ENCODE measurements at regions not wholly inside any gene's neighbourhood (a gene's known extent, or its start where the extent isn't known, plus 50 kb on each side); places are given as distances from the start of the nearest gene placed in this dataset.
A peak's percentile ranks its signal among the peaks of the same experiment; 100 is the strongest.

- H4K91ac ChIP-seq (ENCODE audit: low read depth, low read length): no peak overlapping the region
These were observed 233.1 kb downstream of the GADD45G start for GRCh38 chr9:89837934-89838310.

GRCh38 chr9:89838621-89839020 is 233.8 kb downstream of the GADD45G start:
- H4K12ac ChIP-seq (ENCODE audit: low read depth, low read length): no peak overlapping the region
- H3K18ac ChIP-seq (ENCODE audit: low read length): no peak overlapping the region
- H3K9me3 ChIP-seq (ENCODE audit: insufficient read depth, low read depth, low read length): no peaks in the 10 kb centered on the region
- H3K27me3 ChIP-seq (ENCODE audit: insufficient read depth, low read length): no peaks in the 10 kb centered on the region
- H4K91ac ChIP-seq (ENCODE audit: low read depth, low read length): no peak overlapping the region
- no peak overlapping the region for H4K8ac ChIP-seq (ENCODE audit: low read depth, low read length)
- no peaks in the 10 kb centered on the region for H3K79me2 ChIP-seq (ENCODE audit: control insufficient read depth, insufficient read depth, low read length, poor library complexity)
- H2BK5ac ChIP-seq (ENCODE audit: low read depth, low read length, poor library complexity): no peak overlapping the region
- H3K9ac ChIP-seq (ENCODE audit: low read length): no peak overlapping the region
- no peak overlapping the region for H3K27ac ChIP-seq (ENCODE audit: low read depth, low read length)
- H3K4me3 ChIP-seq (ENCODE audit: low read depth, low read length): no peak overlapping the region
- H3K23ac ChIP-seq (ENCODE audit: low read length): no peak overlapping the region
- no peaks in the 10 kb centered on the region for H3K36me3 ChIP-seq (ENCODE audit: control insufficient read depth in 1 of 2, insufficient read depth in 2 of 2, low read length in 2 of 2)
- H2BK120ac ChIP-seq (ENCODE audit: insufficient read depth, low read length, poor library complexity): no peak overlapping the region
- H3K79me1 ChIP-seq (ENCODE audit: low read length): peaks cover 3% of the 10 kb centered on the region
- H3K4me1 ChIP-seq (ENCODE audit: control insufficient read depth in 1 of 2, insufficient read depth in 2 of 2, low read length in 2 of 2): peaks cover 10 to 13% of the 10 kb centered on the region in 2 experiments
- H2AK5ac ChIP-seq (ENCODE audit: low read length): no peak overlapping the region
- DNase-seq: no peak
- peak overlapping the region; percentile 35 for H2BK12ac ChIP-seq (ENCODE audit: low read length)
- no CpG with 5 or more reads among the region's 6 CpGs for WGBS (ENCODE audit: extremely low coverage, insufficient coverage, insufficient read length)
- H3K14ac ChIP-seq (ENCODE audit: low read length): no peak overlapping the region
- H2AFZ ChIP-seq (ENCODE audit: insufficient read depth, low read length, poor library complexity): no peak overlapping the region
- H3K4ac ChIP-seq (ENCODE audit: low read depth, low read length): no peak overlapping the region
- no peak overlapping the region for H3K4me2 ChIP-seq (ENCODE audit: low read length)

More at GRCh38 chr9:89837934-89838310, 233.1 kb downstream of the GADD45G start:
- Histone ChIP-seq H3K14ac (ENCODE audit: low read length) (no peak overlapping the region), H2AK5ac (ENCODE audit: low read length) (no peak overlapping the region), H2BK5ac (ENCODE audit: low read depth, low read length, poor library complexity) (no peak overlapping the region), H3K4ac (ENCODE audit: low read depth, low read length) (no peak overlapping the region), H2BK12ac (ENCODE audit: low read length) (no peak overlapping the region), H3K27ac (ENCODE audit: low read depth, low read length) (no peak overlapping the region), H2BK120ac (ENCODE audit: insufficient read depth, low read length, poor library complexity) (no peak overlapping the region), H3K9ac (ENCODE audit: low read length) (no peak overlapping the region), H3K23ac (ENCODE audit: low read length) (no peak overlapping the region), H4K8ac (ENCODE audit: low read depth, low read length) (no peak overlapping the region), H3K36me3 (ENCODE audit: control insufficient read depth in 1 of 2, insufficient read depth in 2 of 2, low read length in 2 of 2) (no peaks in the 10 kb centered on the region), H2AFZ (ENCODE audit: insufficient read depth, low read length, poor library complexity) (no peak overlapping the region), H3K18ac (ENCODE audit: low read length) (no peak overlapping the region), H3K9me3 (ENCODE audit: insufficient read depth, low read depth, low read length) (no peaks in the 10 kb centered on the region), H3K79me1 (ENCODE audit: low read length) (peaks cover 3% of the 10 kb centered on the region), H3K4me3 (ENCODE audit: low read depth, low read length) (no peak overlapping the region), H3K27me3 (ENCODE audit: insufficient read depth, low read length) (no peaks in the 10 kb centered on the region), H3K4me2 (ENCODE audit: low read length) (no peak overlapping the region), H3K79me2 (ENCODE audit: control insufficient read depth, insufficient read depth, low read length, poor library complexity) (no peaks in the 10 kb centered on the region), H4K12ac (ENCODE audit: low read depth, low read length) (no peak overlapping the region), H3K4me1 (ENCODE audit: control insufficient read depth in 1 of 2, insufficient read depth in 2 of 2, low read length in 2 of 2) (peaks cover 10 to 13% of the 10 kb centered on the region in 2 experiments)
- no CpG with 5 or more reads among the region's 5 CpGs for WGBS (ENCODE audit: extremely low coverage, insufficient coverage, insufficient read length)
- no peak for DNase-seq

DNA sequence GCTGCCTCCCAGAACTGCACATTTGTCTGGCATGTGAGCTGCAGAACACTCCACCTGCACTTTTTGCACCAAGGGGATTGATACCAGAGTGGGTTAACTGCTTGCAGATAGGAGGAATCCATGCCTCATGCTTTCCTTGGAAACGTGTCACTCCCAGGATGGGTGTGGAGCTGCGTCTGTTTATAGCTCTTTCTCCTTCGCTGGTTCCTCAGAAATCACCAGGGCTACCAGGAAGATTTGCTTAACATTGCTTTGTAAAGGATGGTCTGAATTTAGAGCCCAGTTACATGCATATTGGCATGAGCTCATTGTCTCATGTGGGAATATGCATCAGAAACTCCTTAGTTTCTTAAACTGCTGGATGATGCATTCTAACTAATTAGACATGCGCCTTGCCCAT is 234.6 kb downstream of the GADD45G start:
- Histone ChIP-seq H3K9me3 (ENCODE audit: insufficient read depth, low read depth, low read length) (no peaks in the 10 kb centered on the region), H3K14ac (ENCODE audit: low read length) (no peak overlapping the region), H3K36me3 (ENCODE audit: control insufficient read depth in 1 of 2, insufficient read depth in 2 of 2, low read length in 2 of 2) (no peaks in the 10 kb centered on the region), H3K27ac (ENCODE audit: low read depth, low read length) (no peak overlapping the region), H3K27me3 (ENCODE audit: insufficient read depth, low read length) (no peaks in the 10 kb centered on the region), H3K23ac (ENCODE audit: low read length) (no peak overlapping the region), H3K4me1 (ENCODE audit: control insufficient read depth in 1 of 2, insufficient read depth in 2 of 2, low read length in 2 of 2) (peaks cover 10 to 13% of the 10 kb centered on the region in 2 experiments), H2BK5ac (ENCODE audit: low read depth, low read length, poor library complexity) (no peak overlapping the region), H3K79me2 (ENCODE audit: control insufficient read depth, insufficient read depth, low read length, poor library complexity) (no peaks in the 10 kb centered on the region), H4K8ac (ENCODE audit: low read depth, low read length) (no peak overlapping the region), H4K12ac (ENCODE audit: low read depth, low read length) (no peak overlapping the region), H3K4ac (ENCODE audit: low read depth, low read length) (no peak overlapping the region), H3K79me1 (ENCODE audit: low read length) (peaks cover 3% of the 10 kb centered on the region), H2AFZ (ENCODE audit: insufficient read depth, low read length, poor library complexity) (no peak overlapping the region), H3K18ac (ENCODE audit: low read length) (no peak overlapping the region), H2AK5ac (ENCODE audit: low read length) (no peak overlapping the region), H2BK120ac (ENCODE audit: insufficient read depth, low read length, poor library complexity) (no peak overlapping the region), H3K9ac (ENCODE audit: low read length) (no peak overlapping the region), H3K4me3 (ENCODE audit: low read depth, low read length) (no peak overlapping the region), H4K91ac (ENCODE audit: low read depth, low read length) (no peak overlapping the region), H2BK12ac (ENCODE audit: low read length) (no peak overlapping the region), H3K4me2 (ENCODE audit: low read length) (no peak overlapping the region)
- DNase-seq: no peak
- WGBS (ENCODE audit: extremely low coverage, insufficient coverage, insufficient read length): no CpG with 5 or more reads among the region's 4 CpGs

DNA sequence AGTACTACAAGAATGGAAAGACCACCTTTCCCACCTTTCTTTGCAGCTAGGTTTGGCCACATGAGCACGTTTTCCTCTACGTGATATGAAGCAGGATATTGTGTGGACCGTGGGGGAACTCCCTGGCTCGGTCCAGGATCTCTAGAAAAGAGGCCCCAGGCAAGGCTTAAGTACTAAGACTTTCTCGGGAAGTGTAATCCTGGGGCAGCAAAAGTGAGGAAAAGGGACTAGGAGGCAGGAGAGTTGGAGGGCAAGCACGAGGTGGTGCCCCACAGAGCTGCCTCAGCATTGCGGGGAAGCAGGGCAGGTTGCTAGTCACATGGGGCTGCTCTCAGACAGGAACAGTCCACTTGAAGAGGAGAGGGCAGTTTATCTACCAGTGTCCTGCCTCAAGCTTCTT is 235.1 kb downstream of the GADD45G start:
- WGBS (ENCODE audit: extremely low coverage, insufficient coverage, insufficient read length): no CpG with 5 or more reads among the region's 7 CpGs
- H3K4ac ChIP-seq (ENCODE audit: low read depth, low read length): no peak overlapping the region
- H4K12ac ChIP-seq (ENCODE audit: low read depth, low read length): no peak overlapping the region
- H4K91ac ChIP-seq (ENCODE audit: low read depth, low read length): no peak overlapping the region
- H3K14ac ChIP-seq (ENCODE audit: low read length): no peak overlapping the region
- peaks cover 2% of the 10 kb centered on the region for H3K79me1 ChIP-seq (ENCODE audit: low read length)
- no peaks in the 10 kb centered on the region for H3K36me3 ChIP-seq (ENCODE audit: control insufficient read depth in 1 of 2, insufficient read depth in 2 of 2, low read length in 2 of 2)
- no peak overlapping the region for H4K8ac ChIP-seq (ENCODE audit: low read depth, low read length)
- no peak overlapping the region for H2BK12ac ChIP-seq (ENCODE audit: low read length)
- no peak overlapping the region for H2BK120ac ChIP-seq (ENCODE audit: insufficient read depth, low read length, poor library complexity)
- no peak overlapping the region for H3K23ac ChIP-seq (ENCODE audit: low read length)
- no peak overlapping the region for H3K4me2 ChIP-seq (ENCODE audit: low read length)
- H3K27me3 ChIP-seq (ENCODE audit: insufficient read depth, low read length): no peaks in the 10 kb centered on the region
- H3K79me2 ChIP-seq (ENCODE audit: control insufficient read depth, insufficient read depth, low read length, poor library complexity): no peaks in the 10 kb centered on the region
- peaks cover 10 to 12% of the 10 kb centered on the region in 2 experiments for H3K4me1 ChIP-seq (ENCODE audit: control insufficient read depth in 1 of 2, insufficient read depth in 2 of 2, low read length in 2 of 2)
- no peaks in the 10 kb centered on the region for H3K9me3 ChIP-seq (ENCODE audit: insufficient read depth, low read depth, low read length)
- H3K4me3 ChIP-seq (ENCODE audit: low read depth, low read length): no peak overlapping the region
- no peak overlapping the region for H3K27ac ChIP-seq (ENCODE audit: low read depth, low read length)
- no peak overlapping the region for H2AK5ac ChIP-seq (ENCODE audit: low read length)
- no peak for DNase-seq
- H3K18ac ChIP-seq (ENCODE audit: low read length): no peak overlapping the region
- H2BK5ac ChIP-seq (ENCODE audit: low read depth, low read length, poor library complexity): no peak overlapping the region
- no peak overlapping the region for H2AFZ ChIP-seq (ENCODE audit: insufficient read depth, low read length, poor library complexity)
- no peak overlapping the region for H3K9ac ChIP-seq (ENCODE audit: low read length)
